Spleen (tissue), 7 donors: ENCODE measurements at regions not wholly inside any gene's neighbourhood (a gene's known extent, or its start where the extent isn't known, plus 50 kb on each side); places are given as distances from the start of the nearest gene placed in this dataset.

Experiments used
- POLR2AphosphoS5 ChIP-seq, 3 donors: sonication (generic); formaldehyde crosslinking; IDR thresholded peaks; one replicate each; pipeline ENCODE4 v1.5.1; 2017; ENCODE audit warnings: antibody characterized with exemption in 3 of 3
- TF ChIP-seq, protein P1 (sequence below), 11 experiments: fragments of 200-600 bp in 7 of 11; fragments of 450-650 bp in 4 of 11; sonication (generic) in 4 of 11; IDR thresholded peaks in 8 of 11; conservative IDR thresholded peaks in 3 of 11; 1 replicate in 7 of 11; 2 replicates in 4 of 11; pipeline versions ENCODE4 v1.4.0 to v1.8.0; 2016 to 2021; ENCODE audit warnings: antibody characterized with exemption in 11 of 11, inconsistent platforms in 4 of 11, mild to moderate bottlenecking in 1 of 11
- donor health status: DM: no; HTN: no; CAD: no; lungs with moderate emphysema.
- donor health status: DM: no; HTN: no; CAD: no.
- donor health status: DM: no; HTN: no; CAD: no.

DNA sequence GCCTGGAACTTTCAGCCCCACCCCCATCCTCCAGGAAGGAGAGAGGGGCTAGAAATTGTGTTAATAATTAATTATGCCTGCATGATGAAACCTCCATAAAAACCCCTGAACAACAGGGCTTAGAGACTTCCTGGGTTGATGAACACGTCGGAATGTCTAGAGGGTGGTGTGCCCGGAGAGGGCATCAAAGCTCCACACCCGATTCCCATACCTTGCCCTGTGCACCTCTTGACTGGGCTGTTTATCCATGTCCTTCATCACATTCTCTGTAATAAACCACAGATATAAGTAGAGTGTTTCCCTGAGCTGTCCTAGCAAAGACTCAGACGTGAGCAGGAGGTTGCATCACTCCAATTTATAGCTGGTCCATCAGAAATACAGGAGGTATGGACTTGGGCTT, 624.0 kb downstream of the NPHP4 start:
- TF ChIP-seq, protein P1, sequence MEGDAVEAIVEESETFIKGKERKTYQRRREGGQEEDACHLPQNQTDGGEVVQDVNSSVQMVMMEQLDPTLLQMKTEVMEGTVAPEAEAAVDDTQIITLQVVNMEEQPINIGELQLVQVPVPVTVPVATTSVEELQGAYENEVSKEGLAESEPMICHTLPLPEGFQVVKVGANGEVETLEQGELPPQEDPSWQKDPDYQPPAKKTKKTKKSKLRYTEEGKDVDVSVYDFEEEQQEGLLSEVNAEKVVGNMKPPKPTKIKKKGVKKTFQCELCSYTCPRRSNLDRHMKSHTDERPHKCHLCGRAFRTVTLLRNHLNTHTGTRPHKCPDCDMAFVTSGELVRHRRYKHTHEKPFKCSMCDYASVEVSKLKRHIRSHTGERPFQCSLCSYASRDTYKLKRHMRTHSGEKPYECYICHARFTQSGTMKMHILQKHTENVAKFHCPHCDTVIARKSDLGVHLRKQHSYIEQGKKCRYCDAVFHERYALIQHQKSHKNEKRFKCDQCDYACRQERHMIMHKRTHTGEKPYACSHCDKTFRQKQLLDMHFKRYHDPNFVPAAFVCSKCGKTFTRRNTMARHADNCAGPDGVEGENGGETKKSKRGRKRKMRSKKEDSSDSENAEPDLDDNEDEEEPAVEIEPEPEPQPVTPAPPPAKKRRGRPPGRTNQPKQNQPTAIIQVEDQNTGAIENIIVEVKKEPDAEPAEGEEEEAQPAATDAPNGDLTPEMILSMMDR (IDR thresholded peaks at IDR 0.05 in 8 of 11, conservative IDR thresholded peaks at IDR 0.05 in 3 of 11) = no peak
- TF ChIP-seq POLR2AphosphoS5 (IDR thresholded peaks at IDR 0.05) = no peak
